ENCODE measurements at regions not wholly inside any gene's neighbourhood (a gene's known extent, or its start where the extent isn't known, plus 50 kb on each side); places are given as distances from the start of the nearest gene placed in this dataset.

GRCh38 chr17:36739208-36739607, 137.8 kb downstream of the MRM1 start:
- Histone ChIP-seq H4K20me1 (ENCODE audit: insufficient read depth, low read length) (no peaks in the 10 kb centered on the region), H3K36me3 (ENCODE audit: insufficient read depth, low read length) (no peaks in the 10 kb centered on the region), H3K79me2 (ENCODE audit: insufficient read depth, low read length) (no peaks in the 10 kb centered on the region), H3K27ac (ENCODE audit: low read length) (no peak overlapping the region), H3K4me2 (ENCODE audit: insufficient read depth, low read length) (no peak overlapping the region), H3K27me3 (ENCODE audit: insufficient read depth, low read length, poor library complexity) (peaks cover 8% of the 10 kb centered on the region), H3K9me3 (ENCODE audit: insufficient read depth, low read length, severe bottlenecking) (no peaks in the 10 kb centered on the region), H3K4me3 (ENCODE audit: low read depth in 1 of 2, low read length in 2 of 2) (no peak overlapping the region), H3K4me1 (ENCODE audit: insufficient read depth, low read length) (no peaks in the 10 kb centered on the region), H2AFZ (ENCODE audit: low read depth, low read length) (no peak overlapping the region), H3K9ac (ENCODE audit: low read depth, low read length) (no peak overlapping the region)
- DNase-seq = no peak
- no peak for ATAC-seq (ENCODE audit: insufficient read depth, low read depth)
- no peak for TF ChIP-seq CTCF (IDR thresholded peaks at IDR 0.05; ENCODE audit: borderline replicate concordance, extremely low read depth, low read length, poor library complexity, severe bottlenecking)
- no peak for TF ChIP-seq EZH2 (IDR thresholded peaks at IDR 0.05; ENCODE audit: borderline replicate concordance, low read depth, low read length, severe bottlenecking)

GRCh38 chr17:36740157-36740556, 138.8 kb downstream of the MRM1 start:
- Histone ChIP-seq H3K4me2 (ENCODE audit: insufficient read depth, low read length) (no peak overlapping the region), H3K9ac (ENCODE audit: low read depth, low read length) (no peak overlapping the region), H3K27ac (ENCODE audit: low read length) (no peak overlapping the region), H4K20me1 (ENCODE audit: insufficient read depth, low read length) (no peaks in the 10 kb centered on the region), H3K9me3 (ENCODE audit: insufficient read depth, low read length, severe bottlenecking) (no peaks in the 10 kb centered on the region), H3K4me3 (ENCODE audit: low read depth in 1 of 2, low read length in 2 of 2) (no peak overlapping the region), H2AFZ (ENCODE audit: low read depth, low read length) (no peak overlapping the region), H3K36me3 (ENCODE audit: insufficient read depth, low read length) (no peaks in the 10 kb centered on the region), H3K27me3 (ENCODE audit: insufficient read depth, low read length, poor library complexity) (peaks cover 8% of the 10 kb centered on the region), H3K4me1 (ENCODE audit: insufficient read depth, low read length) (no peaks in the 10 kb centered on the region), H3K79me2 (ENCODE audit: insufficient read depth, low read length) (no peaks in the 10 kb centered on the region)
- ATAC-seq (ENCODE audit: insufficient read depth, low read depth) (no peak), DNase-seq (no peak)
- no peak for TF ChIP-seq CTCF (IDR thresholded peaks at IDR 0.05; ENCODE audit: borderline replicate concordance, extremely low read depth, low read length, poor library complexity, severe bottlenecking)
- TF ChIP-seq EZH2 (IDR thresholded peaks at IDR 0.05; ENCODE audit: borderline replicate concordance, low read depth, low read length, severe bottlenecking) = no peak

- ATAC-seq (ENCODE audit: insufficient read depth, low read depth) = no peak
- Histone ChIP-seq H3K9ac (ENCODE audit: low read depth, low read length) (no peak overlapping the region), H2AFZ (ENCODE audit: low read depth, low read length) (no peak overlapping the region), H3K4me3 (ENCODE audit: low read depth in 1 of 2, low read length in 2 of 2) (no peak overlapping the region), H3K79me2 (ENCODE audit: insufficient read depth, low read length) (no peaks in the 10 kb centered on the region), H3K4me2 (ENCODE audit: insufficient read depth, low read length) (no peak overlapping the region), H3K27me3 (ENCODE audit: insufficient read depth, low read length, poor library complexity) (peaks cover 8% of the 10 kb centered on the region), H4K20me1 (ENCODE audit: insufficient read depth, low read length) (no peaks in the 10 kb centered on the region), H3K36me3 (ENCODE audit: insufficient read depth, low read length) (no peaks in the 10 kb centered on the region), H3K4me1 (ENCODE audit: insufficient read depth, low read length) (no peaks in the 10 kb centered on the region), H3K9me3 (ENCODE audit: insufficient read depth, low read length, severe bottlenecking) (no peaks in the 10 kb centered on the region), H3K27ac (ENCODE audit: low read length) (no peak overlapping the region)
- TF ChIP-seq CTCF (IDR thresholded peaks at IDR 0.05; ENCODE audit: borderline replicate concordance, extremely low read depth, low read length, poor library complexity, severe bottlenecking) (no peak), EZH2 (IDR thresholded peaks at IDR 0.05; ENCODE audit: borderline replicate concordance, low read depth, low read length, severe bottlenecking) (no peak)
- no peak for DNase-seq
Observed at GRCh38 chr17:36741019-36741902, 139.9 kb downstream of the MRM1 start.

Data from DND-41 (cell line).